Vagina (tissue), 2 donors: ENCODE measurements at regions not wholly inside any gene's neighbourhood (a gene's known extent, or its start where the extent isn't known, plus 50 kb on each side); places are given as distances from the start of the nearest gene placed in this dataset.

Source experiments
- CTCF ChIP-seq, 3 experiments: fragments of 450-650 bp in 2 of 3; fragments of 200-600 bp in 1 of 3; sonication (generic) in 1 of 3; IDR thresholded peaks; one replicate each; pipeline ENCODE4 v1.5.1; 2017 to 2019; ENCODE audit warnings: antibody characterized with exemption in 3 of 3, mild to moderate bottlenecking in 2 of 3, moderate library complexity in 2 of 3
- POLR2A ChIP-seq, 2 donors: fragments of 450-650 bp; IDR thresholded peaks; one replicate each; pipeline ENCODE4 v1.6.1; 2017; ENCODE audit warnings: antibody characterized with exemption in 2 of 2, mild to moderate bottlenecking in 2 of 2, moderate library complexity in 2 of 2

- no peak for TF ChIP-seq CTCF (IDR thresholded peaks at IDR 0.05)
- TF ChIP-seq POLR2A (IDR thresholded peaks at IDR 0.05) = no peak
Measured at GRCh38 chr2:105567996-105568494, 169.2 kb upstream of the FHL2 start.
